ENCODE measurements at regions not wholly inside any gene's neighbourhood (a gene's known extent, or its start where the extent isn't known, plus 50 kb on each side); places are given as distances from the start of the nearest gene placed in this dataset.
A peak's percentile ranks its signal among the peaks of the same experiment; 100 is the strongest.

DNA sequence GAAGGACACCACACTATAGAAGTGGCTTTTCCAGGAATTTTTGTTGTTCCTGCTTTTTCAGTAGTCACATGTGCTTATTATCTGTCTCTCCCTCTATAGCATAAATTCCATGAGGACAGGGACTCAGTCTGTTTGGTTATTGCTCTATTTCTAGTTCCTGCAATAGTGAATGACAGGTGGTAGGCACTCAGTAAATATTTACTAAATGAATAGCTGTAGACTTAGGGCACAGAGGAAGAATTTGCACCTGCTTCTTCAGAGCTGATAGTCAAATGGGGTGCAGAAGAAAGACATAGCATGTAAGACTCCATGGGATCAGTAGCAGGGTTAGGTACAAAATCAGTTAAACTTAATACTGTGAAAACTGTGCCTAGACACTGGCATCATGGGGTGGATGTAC is 580.2 kb downstream of the CCDC171 start:
- no peak for DNase-seq (ENCODE audit: low read depth)

DNA sequence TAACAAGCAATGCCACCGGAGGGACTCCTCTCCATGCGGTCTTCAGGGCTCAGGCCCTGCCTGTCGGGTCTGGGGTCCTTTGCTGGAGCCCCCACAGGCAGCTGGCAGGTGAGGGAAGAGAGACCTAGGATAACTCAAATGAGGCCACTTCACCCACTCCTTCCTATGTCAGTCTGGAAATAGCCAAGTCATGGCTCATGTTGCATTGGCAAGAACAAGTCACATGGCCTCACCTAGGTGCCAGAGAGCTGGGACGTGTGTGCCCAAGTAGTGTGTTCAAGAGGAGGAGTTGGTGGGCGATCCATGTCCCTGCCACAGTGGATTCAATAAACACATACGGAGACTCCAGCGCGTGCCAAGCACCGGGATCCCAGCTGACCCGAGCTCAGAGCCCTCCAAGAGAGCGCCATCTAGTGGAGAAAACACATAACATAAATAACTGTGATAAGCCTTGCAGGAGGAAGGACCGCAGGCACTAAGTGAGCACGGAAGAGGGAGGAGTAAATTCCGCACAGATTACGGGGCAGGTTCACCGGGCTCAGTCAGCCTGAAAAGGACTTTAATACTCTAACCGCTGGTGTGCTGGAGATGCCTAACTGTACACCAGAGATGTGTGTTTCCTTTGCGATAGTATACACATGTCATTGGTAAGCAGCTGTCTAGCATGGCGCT is 580.8 kb downstream of the CCDC171 start:
- DNase-seq (ENCODE audit: low read depth), result peak; percentile 48

DNA sequence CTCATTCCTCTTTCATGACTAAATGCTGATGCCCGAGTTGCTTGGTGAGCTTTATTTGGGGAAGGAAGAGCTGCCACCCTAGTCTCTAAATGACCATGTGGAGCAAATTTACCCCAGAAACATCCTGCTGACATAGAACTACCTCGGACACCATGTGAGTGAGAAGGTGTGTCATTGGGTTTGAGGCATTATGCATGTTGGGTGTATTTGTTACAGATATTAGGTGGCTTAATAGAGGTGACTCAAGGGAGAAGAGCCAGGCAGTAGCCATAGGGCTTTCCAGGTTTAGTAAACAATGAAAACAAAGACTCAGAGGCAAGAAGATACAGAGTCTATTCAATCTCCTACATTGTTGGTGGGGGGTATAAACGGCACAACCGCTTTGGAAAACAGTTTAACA is 581.5 kb downstream of the CCDC171 start:
- no peak for DNase-seq (ENCODE audit: low read depth)

DNA sequence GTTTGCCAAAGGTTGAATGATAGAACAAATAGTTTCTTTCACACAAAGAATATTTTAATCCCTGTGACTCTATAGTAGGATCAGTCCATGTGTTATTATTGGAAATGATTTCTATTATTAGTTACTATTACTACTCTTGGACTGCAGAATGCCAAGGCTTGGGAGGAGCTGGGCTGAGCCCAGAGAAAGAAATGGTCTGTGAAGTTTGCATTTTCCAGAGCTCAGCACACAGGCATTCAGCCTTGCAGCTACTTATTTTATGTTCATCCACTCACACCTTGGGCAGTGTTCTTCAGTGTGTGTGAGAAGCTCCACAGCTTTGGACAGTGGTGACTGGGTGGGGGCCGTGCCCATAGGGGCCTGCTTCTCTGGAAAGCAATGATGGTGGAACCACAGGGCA is 583.1 kb downstream of the CCDC171 start:
- no peak for DNase-seq (ENCODE audit: low read depth)

DNA sequence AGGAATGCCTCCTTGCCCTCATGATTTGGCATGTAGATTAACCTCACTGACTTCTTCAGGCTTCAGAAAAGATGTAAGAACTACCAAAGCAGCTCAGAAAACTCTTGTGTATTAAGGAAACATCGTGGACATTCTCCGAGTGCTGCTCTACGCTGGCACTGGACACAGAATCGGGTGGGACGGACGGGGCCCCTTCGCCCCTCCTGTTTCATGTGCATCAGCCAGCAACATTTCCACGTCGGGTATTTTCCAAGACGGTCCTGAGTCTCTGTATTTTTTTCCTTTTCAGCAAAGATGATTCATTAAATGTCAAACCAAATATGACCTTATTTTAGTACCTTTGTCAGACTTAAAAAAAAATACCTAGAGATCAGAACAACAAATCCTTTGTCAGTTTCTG is 583.6 kb downstream of the CCDC171 start:
- no peak for DNase-seq (ENCODE audit: low read depth)

DNA sequence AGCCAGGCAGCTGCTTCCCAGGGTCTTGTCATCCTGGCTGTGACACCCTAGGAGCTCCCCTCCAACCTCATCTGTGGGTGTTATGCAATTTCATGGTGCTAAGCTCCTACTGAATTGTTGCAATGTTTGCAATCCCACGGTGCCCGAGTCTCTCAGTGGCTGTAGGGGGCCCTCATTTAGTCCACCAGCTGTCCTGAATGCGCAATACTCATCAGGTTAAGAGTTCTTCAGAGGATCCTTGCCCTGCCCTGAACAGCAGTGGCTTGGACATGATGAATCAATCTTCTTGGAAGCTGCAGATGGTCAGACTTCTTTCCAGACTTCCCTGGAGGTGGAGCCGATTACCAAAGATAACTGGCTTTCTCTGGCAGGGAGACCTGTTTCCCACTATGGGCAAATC is 584.1 kb downstream of the CCDC171 start:
- peak; percentile 72 for DNase-seq (ENCODE audit: low read depth)

DNA sequence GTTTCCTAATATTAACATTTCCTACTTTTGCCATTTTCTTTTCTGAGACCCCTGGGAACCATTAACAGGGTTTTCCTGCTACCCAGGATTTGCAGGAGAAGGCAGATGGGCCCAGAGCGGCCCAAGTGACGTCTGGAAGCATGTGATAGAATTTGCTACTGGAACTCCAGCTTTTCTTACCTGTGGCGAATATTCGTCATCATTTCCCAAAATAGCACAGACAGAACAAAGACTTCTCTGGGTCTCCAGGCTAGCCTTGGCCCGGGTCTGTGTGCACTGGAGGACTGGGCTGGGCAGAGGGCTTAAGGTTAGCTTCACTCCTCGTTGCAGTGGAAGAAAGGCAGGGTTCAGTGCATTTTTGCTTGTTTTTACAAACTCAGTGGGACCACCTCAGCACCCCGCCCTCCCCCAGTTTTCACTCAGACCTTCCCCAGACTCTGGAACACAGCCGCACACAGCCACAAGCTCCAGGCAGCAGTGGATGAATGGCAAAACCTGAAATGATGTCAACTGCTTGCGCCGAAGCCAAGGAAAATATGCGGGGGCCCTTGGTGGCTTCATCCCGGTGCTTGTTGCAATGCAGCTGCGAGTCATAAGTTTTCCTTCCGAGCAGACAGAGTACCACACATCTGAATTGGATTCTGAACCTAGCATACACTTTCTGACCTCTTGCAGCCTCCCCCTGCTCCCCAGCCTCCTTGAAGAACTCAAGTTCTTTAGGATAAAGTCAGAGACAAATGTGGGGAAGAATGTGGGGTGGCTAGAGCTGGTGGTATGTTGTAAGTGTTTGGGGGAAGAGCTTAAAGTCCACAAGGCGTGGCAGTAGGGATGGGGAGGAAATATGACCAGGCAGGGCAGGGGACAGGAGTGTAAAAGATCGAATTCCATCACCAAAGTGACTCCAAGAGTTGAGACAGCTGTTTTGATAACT is 586.0 kb downstream of the CCDC171 start:
- DNase-seq (ENCODE audit: low read depth), result peak; percentile 69

DNA sequence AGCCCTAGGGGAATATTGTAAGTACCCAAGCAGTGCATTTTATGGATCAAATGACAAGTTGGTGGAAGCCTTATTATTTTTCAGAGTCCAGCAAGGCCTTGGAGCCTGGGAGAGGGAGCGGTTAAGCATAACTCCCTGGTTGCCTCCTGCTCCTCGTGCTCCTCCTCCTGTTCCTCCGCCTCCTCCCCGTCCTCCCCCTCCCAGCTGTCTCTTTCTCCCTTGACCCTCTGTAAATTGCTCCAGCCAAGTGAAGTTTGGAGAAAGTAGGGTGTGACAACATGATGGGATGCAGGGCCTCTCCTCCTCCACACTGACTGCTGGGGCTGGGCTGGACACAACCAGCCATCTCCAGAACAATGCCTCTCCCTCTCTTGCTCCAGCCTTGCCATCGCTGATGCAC is 586.9 kb downstream of the CCDC171 start:
- no peak for DNase-seq (ENCODE audit: low read depth)

DNA sequence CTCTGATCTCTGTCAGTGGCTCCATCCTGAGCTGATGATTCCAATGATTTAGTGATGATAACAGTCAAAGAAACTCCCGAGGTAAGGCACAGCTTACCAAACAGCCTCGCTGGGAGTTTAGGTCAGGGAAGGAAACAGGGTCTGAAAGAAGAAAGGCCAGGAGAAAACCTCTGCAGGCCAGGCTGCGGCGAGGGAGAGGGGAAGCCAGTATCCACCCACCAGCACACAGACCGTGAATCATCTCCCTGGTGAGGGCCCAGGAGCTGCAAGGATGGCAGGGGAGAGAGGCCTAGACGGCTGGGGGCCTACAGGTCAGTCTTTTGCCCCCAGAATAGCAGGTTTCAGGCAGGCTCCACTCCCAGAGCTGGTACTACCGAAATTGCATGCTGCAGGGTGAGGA is 590.5 kb downstream of the CCDC171 start:
- DNase-seq (ENCODE audit: low read depth), result no peak

DNA sequence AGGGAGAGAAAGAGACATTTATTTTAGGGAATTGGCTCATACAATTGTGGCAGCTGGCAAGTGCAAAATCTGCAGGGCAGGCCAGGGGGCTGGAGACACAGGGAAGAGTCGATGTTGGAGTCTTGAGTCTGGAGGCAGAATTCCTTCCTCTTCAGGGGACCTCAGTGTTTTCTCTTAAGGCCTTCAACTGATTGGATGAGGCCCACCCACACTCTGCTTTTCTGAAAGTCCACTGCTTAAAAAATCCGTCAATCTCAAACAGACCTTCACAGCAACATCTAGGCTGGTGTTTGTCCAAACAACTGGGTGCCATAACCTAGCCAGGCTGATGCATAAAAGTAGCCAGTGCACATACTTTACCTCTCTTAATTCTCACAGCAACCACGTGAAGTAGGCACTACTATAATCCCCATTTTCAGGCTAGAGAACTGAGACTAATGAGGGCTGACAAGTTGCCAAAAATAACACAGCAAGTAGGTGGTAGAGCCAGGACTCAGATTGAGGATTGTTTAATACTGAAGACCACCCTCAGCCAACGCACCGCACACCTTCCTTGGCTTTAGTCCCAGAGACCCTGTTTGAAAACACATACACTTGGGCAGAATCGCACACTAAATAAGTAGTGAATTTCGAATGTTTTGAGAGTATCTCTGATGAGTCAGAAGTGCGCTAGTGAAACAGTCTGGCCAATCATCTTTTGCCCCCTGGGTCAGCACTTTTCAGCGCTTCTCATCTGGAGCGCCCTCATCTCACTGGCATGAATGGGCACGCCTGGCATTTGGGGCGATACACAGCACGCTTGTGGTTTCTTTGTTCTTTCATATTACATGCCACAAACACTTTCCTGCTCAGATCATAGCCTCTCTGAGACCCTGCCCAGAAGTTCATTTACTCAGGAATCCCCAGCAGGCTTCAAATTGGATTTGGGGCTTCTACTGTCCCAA is 591.4 kb downstream of the CCDC171 start:
- DNase-seq (ENCODE audit: low read depth), result no peak

DNA sequence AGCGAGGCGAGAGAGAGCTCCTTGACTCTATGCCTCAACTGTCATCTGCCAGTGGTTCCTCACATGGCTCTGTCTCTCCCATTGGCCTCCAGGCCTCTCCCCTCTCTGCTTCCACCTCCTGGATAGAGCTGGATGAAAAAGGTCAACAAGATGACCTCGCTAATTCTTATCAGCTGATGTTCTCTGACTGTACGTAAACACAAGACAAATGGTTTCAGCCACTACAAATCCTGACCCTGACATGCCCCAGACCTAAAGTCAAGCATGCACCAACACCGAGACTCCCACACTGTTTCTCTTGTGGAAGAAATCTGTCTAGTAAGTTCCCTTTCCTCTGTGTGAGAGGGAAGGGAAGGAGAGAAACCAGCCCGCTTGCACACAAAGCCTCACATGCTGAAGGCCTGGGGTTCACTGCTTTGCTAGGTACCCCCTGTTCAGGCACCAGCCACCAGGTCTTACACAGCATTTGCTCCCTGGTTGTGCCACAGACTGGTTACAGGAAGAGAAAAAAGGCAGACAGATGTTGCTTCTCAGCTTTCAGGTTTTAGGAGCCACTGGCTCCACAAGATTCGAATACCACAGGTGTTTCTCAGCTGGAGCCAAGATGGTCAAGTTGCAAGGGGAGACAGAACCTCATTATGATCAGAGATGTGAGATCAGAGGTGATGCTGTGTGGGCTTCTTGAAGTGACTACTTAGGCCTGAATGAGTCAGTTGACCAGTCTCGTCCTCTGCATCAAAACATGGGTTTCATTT is 592.5 kb downstream of the CCDC171 start:
- DNase-seq (ENCODE audit: low read depth), result no peak

DNA sequence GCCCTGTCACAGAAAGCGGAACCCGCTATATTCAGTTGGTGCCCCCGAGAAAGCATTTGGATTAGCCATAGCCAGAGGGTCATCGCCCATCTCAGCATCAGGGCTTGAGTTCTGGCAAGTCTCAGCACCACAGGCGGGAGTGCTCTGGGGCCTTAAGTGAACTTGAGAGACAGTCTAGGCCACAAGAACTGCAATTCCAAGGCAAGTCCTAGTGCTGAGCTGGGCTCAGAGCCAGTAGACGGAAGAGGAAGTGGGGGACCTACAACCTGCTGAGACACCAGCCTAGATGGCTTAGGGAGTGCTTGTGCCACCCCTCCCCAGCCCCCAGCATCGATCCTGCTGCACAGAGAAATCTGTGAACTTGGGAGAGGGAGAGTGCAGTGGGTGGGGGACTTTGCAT is 594.9 kb downstream of the CCDC171 start:
- no peak for DNase-seq (ENCODE audit: low read depth)

DNA sequence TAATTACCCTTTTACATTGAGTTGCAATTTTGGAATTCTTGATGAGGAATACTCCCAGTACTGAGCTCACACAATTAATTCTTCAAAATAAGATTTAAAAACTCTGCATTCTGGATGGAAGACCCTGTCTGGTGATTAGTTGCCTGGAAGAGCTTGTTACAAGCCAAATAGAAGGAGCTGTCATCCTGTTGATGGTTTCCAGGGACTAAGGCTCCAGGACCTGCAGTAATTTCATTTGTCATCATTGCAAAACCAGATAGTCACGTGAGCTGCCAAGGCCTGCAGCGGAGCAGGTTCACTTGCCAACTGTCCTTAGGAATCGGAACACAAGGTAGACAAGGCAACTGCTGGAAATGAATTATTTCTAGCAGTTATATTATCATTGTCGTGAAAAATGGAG is 597.7 kb downstream of the CCDC171 start:
- no peak for DNase-seq (ENCODE audit: low read depth)

DNA sequence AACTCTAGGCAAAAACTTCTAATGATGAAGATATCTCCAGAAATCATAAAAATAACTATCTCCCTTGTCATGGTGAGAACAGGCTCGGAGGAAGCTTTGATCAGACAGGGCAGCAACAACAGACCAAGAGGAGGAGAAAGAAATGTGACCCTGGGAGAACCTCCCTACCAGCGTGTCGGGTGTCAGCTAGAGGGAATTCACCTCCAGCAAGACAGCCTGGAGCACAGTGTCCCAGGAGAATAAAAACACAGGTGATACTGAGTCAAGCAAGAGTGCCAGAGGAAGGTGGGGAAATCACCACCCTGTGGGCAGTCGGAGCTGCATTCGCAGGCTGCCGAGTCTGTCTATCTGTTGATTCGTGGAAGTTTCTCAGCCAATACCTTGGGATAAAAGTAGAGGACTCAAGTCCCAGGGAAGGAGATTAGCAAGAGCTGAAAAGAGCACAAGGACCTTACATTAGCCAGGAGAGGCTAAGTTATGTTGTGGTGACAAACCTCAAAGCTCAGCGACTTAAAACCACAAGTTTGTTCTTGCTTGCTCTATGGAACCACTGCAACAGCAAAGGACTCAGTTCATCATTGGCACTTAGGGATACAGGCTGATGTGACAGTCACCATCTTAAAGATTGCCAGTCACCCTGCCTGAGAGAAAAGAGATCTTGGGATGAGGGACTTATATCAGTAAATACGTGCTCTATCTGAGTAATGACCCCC is 598.3 kb downstream of the CCDC171 start:
- DNase-seq (ENCODE audit: low read depth), result no peak

DNA sequence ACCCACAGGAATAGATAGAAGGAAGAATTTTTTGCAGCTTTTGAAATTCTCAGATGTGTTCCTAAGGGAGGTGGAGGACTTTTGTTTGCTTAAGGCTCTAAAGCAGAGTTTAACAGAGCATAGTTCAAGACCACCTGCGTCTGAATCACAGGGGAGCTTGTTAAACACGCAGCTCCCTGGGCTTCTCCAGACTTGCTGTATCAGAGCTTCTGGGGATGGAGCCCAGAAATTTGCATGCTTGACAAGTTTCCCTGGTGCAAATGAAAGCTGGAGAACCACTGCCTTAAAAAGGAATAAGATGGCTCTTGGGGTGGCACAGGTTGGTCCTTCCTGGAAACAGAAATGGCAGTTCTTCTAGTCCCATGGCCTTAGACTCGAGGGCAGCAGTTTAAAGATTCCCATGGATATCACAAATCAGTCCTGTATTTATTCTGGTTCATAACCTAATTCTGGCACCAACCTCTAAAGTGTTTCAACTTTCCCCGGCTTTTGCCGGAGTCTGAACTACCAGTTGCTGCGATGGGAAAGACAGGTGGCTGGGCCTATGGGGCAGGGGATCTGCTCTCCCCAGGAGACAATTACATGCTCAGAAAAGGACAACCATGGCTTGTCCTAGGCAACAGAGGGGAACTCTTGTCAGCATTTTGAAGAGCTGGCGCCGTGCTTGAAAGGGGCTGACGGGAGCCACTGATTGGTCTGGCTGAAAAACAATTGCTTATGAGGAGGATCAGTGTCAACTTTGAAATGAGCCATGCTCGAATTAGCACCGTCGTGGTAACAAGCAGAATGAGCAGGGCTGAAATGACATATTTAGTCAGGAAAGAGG is 599.6 kb downstream of the CCDC171 start:
- DNase-seq (ENCODE audit: low read depth), result no peak

DNA sequence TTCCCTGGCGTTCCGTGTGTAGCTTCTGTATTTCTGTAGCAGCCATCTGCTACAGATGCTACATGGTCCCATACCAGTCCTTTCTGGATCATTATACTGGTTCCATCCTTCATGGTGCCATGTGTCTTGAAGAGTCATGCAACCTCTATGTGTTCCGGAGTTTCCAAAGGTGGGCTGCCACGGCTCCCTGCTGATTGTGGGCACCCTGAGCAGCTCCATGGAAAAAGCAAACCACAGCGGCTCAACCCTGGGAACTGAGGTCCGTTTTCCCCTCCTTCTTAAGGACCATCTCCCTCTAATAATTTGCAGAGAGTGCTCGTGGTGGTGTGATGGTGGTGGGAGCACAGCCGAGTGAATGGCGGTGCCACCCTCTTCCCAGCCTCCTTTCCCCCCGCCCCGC is 600.4 kb downstream of the CCDC171 start:
- no peak for DNase-seq (ENCODE audit: low read depth)

DNA sequence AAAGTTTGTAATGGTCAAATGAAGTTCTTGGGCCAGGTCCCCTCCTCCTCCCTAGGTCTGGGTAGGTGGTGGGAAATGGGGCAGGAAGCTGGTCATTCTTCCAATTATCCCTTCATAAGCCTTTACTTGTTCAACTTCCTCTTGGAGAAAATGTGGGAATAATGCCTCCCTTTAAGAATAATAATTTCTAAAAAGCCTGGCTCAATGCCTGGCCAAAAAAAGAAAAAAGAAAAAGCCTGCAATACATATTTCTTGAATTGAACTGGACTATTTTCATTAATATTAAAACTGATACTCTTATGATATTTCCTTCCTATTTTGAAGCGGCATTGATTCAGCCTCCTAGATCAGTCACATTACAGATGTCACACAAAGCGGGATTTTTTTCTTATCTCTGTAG is 600.9 kb downstream of the CCDC171 start:
- no peak for DNase-seq (ENCODE audit: low read depth)

DNA sequence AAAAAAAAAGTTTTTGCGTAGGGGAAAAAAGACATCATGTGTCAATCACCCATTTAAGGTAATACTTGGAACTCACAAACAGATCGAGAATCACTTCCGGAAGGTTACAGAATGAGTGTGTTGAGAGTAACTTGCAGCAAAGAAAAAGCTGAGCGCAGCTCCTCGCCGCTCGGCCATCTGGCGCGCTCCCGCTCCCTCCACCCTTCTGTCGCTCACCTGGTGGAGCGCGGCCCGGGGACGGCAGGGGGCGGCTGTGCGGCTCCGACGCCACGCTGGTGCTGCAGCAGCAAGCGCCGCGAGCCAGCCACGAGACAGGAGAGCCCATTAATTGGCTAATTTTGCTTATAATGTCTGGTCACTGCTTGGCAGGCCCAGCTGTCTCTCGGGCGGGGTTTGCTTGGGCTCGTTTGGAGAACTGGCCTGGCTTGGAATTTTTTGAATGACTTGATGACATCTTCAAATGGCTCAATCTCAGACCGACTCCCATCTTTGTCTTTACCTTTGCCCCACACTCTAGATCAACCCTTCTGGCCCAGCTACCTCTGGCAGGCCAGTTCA is 601.8 kb downstream of the CCDC171 start:
- DNase-seq (ENCODE audit: low read depth), result no peak

DNA sequence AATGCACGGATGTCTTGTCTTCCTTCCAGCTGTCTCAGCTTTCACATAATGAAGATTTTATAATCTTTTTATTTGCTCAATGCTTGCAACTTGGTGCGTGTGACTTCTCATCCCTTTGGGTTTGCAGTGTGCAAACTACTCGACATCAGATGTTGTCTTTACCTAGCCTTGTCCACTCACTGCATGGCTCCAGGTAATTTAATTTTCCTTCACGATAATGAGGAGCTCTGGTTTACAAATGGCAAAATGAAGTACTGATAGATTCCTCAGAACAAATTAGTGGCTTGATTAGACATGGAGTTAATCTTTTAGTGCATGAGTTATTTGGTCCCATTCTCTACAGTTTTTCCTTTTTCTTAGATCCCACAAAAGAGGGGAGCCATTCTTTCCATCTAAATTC is 603.0 kb downstream of the CCDC171 start:
- DNase-seq (ENCODE audit: low read depth), result no peak

DNA sequence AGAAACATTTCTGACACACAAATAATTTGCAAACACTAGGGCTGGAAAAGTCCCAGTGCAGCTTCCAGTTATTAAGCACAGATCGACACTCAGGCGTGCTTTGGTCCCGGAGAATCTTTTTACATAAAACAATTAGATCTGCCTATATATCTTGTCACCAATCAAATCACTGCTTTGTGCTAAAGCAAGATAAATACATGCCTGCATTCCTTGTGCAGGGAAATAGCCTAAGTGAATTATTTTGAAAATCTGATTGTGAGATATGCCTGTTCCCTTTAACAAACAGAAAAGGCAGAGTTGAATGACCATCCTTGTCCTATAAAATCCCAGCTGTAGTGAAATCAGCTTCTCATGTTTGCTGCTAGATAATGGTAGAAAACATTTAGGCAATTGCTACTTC is 604.4 kb downstream of the CCDC171 start:
- DNase-seq (ENCODE audit: low read depth), result no peak
